Transverse colon (tissue), 4 donors: ENCODE measurements at regions not wholly inside any gene's neighbourhood (a gene's known extent, or its start where the extent isn't known, plus 50 kb on each side); places are given as distances from the start of the nearest gene placed in this dataset.

Experiments
- CTCF ChIP-seq, 5 experiments: fragments of 200-600 bp in 3 of 5; fragments of 450-650 bp in 2 of 5; sonication (generic) in 3 of 5; IDR thresholded peaks; 1 replicate in 2 of 5; 2 replicates in 3 of 5; pipeline ENCODE4 v1.5.1; 2016 to 2017; ENCODE audit warnings: antibody characterized with exemption in 5 of 5, inconsistent platforms in 3 of 5, mild to moderate bottlenecking in 2 of 5, moderate library complexity in 1 of 5
- POLR2A ChIP-seq: fragments of 450-650 bp; IDR thresholded peaks from one replicate; pipeline ENCODE4 v1.6.1; 2016; ENCODE audit warnings: antibody characterized with exemption, mild to moderate bottlenecking, moderate library complexity
- POLR2AphosphoS5 ChIP-seq, 3 donors: sonication (generic); formaldehyde crosslinking; IDR thresholded peaks; one replicate each; pipeline ENCODE4 v1.6.1; 2016; ENCODE audit warnings: antibody characterized with exemption in 3 of 3

- TF ChIP-seq POLR2A (no peak), CTCF (IDR thresholded peaks at IDR 0.05) (no peak), POLR2AphosphoS5 (IDR thresholded peaks at IDR 0.05) (no peak)
Measured at GRCh38 chr7:53318566-53318965, 283.1 kb downstream of the POM121L12 start.
